ENCODE measurements at regions not wholly inside any gene's neighbourhood (a gene's known extent, or its start where the extent isn't known, plus 50 kb on each side); places are given as distances from the start of the nearest gene placed in this dataset.

DNA sequence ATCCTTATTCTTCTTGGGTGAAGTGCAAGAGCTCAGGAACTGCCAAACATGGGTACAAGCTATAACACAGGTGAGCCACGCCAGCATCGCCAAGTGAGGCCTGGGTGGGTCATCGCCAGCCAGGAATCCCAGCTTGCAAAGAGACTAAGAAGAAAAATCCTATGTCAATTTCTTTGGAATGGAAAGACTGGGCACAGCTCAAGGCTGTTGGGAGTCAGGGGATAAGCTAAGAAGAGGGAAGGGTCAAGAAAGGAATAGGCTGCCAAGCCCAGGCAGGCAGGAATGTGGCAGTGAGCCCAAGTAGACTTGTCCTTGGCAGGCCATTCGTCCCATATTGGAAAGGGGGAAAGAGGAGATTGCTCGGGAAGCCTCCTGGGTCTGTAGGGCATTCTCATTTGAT, 191.4 kb upstream of the CDH5 start:
- TF ChIP-seq, protein P1, sequence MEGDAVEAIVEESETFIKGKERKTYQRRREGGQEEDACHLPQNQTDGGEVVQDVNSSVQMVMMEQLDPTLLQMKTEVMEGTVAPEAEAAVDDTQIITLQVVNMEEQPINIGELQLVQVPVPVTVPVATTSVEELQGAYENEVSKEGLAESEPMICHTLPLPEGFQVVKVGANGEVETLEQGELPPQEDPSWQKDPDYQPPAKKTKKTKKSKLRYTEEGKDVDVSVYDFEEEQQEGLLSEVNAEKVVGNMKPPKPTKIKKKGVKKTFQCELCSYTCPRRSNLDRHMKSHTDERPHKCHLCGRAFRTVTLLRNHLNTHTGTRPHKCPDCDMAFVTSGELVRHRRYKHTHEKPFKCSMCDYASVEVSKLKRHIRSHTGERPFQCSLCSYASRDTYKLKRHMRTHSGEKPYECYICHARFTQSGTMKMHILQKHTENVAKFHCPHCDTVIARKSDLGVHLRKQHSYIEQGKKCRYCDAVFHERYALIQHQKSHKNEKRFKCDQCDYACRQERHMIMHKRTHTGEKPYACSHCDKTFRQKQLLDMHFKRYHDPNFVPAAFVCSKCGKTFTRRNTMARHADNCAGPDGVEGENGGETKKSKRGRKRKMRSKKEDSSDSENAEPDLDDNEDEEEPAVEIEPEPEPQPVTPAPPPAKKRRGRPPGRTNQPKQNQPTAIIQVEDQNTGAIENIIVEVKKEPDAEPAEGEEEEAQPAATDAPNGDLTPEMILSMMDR (IDR thresholded peaks at IDR 0.05): no peak
- TF ChIP-seq POLR2A (IDR thresholded peaks at IDR 0.05) (no peak), POLR2AphosphoS5 (IDR thresholded peaks at IDR 0.05) (no peak)
